ENCODE measurements at regions not wholly inside any gene's neighbourhood (a gene's known extent, or its start where the extent isn't known, plus 50 kb on each side); places are given as distances from the start of the nearest gene placed in this dataset.

DNA sequence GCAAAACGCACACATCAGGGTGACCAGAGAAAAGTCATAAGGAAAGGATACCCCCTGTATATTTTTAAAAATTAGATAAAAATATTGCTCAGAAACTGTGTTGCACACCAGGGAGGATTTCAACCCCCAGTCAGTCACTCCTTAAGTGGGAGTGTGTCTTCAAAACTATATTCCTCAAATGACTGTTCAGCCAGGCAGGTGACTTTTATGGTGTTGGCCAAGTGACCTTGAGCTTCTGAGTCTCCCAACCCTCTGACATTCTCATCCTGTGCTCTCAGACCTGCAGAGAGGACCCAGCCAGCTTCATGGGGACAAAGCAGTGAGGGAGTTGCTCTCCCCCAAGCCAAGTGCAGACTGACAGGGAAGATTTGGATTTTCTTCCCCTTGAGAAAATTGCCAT, 311.9 kb upstream of the JARID2 start:
- DNase-seq (ENCODE audit: low spot score): no peak
- in situ Hi-C loops (cut with MboI; ENCODE audit: low pct_unique_long_range_greater_than_20kb, low sequenced_read_pairs, unreplicated experiment): no loop called here
- TF ChIP-seq, protein P1, sequence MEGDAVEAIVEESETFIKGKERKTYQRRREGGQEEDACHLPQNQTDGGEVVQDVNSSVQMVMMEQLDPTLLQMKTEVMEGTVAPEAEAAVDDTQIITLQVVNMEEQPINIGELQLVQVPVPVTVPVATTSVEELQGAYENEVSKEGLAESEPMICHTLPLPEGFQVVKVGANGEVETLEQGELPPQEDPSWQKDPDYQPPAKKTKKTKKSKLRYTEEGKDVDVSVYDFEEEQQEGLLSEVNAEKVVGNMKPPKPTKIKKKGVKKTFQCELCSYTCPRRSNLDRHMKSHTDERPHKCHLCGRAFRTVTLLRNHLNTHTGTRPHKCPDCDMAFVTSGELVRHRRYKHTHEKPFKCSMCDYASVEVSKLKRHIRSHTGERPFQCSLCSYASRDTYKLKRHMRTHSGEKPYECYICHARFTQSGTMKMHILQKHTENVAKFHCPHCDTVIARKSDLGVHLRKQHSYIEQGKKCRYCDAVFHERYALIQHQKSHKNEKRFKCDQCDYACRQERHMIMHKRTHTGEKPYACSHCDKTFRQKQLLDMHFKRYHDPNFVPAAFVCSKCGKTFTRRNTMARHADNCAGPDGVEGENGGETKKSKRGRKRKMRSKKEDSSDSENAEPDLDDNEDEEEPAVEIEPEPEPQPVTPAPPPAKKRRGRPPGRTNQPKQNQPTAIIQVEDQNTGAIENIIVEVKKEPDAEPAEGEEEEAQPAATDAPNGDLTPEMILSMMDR (IDR thresholded peaks at IDR 0.05; ENCODE audit: extremely low read depth, insufficient read depth, missing control alignments): no peak

DNA sequence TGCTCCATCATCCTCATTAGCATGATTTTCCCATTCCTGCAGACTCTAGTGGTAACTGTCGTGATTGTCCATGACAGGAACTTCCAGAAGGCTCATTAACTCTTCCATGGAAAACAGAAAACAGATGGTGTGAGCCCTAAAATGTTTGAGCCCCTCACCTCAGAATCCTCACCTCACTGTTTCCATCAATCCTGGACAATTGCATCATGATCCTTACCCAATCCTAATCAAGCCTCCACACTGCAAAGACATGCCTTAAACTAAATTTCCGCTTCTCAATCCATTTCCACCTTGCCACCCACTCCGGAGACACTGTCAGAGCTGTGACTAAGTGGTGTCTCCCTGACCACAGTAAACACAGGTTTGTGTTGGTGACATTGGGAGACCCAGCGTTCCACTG, 311.0 kb upstream of the JARID2 start:
- no peak for DNase-seq (ENCODE audit: low spot score)
- TF ChIP-seq, protein P1 (IDR thresholded peaks at IDR 0.05; ENCODE audit: extremely low read depth, insufficient read depth, missing control alignments): no peak
- in situ Hi-C loops (cut with MboI; ENCODE audit: low pct_unique_long_range_greater_than_20kb, low sequenced_read_pairs, unreplicated experiment): no loop called here

DNA sequence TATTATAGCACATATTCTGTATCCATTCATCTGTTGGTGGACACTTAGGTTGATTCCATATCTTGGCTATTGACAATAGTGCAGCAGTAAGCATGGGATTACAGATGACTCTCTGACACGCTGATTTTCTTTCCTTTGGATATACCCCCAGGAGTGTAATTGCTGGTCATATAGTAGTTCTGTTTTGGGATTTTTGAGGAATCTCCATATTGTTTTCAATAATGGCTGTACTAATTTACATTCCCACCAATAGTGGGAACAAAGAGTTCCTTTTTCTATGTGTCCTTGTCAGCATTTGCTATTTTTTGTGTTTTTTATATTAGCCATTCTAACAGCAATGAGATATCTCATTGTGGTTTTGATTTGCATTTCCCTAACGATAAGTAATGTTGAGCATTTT, 309.0 kb upstream of the JARID2 start:
- no peak for DNase-seq (ENCODE audit: low spot score)
- TF ChIP-seq, protein P1 (IDR thresholded peaks at IDR 0.05; ENCODE audit: extremely low read depth, insufficient read depth, missing control alignments): no peak
- in situ Hi-C loops (cut with MboI; ENCODE audit: low pct_unique_long_range_greater_than_20kb, low sequenced_read_pairs, unreplicated experiment): no loop called here

DNA sequence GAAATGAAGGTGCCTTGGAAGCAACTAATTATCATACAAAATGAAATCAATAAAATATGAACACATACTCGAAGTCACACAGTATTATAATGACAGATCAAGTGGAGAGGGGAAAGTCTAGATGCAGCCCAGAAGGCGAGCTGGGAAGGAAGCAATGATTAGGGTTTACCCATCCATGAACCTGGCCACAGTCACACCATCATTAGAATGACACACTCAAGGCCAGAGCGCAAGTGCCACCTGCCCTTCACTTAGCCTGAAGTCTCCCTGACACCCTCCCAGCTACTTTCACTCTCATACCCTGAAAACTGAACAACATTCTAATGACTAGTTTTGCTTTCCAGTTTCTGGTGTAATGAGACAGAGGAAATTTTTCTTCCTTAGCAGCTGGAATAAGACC, 302.8 kb upstream of the JARID2 start:
- no peak for DNase-seq (ENCODE audit: low spot score)
- in situ Hi-C loops (cut with MboI; ENCODE audit: low pct_unique_long_range_greater_than_20kb, low sequenced_read_pairs, unreplicated experiment): no loop called here
- TF ChIP-seq, protein P1 (IDR thresholded peaks at IDR 0.05; ENCODE audit: extremely low read depth, insufficient read depth, missing control alignments): no peak

DNA sequence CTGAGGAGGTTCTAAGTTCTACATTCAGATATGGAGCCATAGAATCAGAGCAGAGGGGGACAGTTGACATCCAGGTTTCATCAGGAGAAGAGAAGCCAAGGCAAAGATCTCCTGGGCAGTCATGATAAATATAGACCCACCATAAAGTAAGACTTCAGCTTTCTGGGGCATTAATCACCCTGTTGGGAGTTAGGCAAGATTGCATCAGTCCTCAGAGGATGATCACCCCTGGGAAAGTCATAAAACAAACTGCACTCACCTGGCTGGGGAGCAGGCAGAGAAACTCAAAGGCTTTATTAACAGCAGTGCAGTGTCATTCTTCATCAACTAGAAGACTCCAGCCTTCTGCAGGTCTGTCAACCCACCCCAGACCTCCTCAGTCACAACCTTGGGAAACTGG, 301.3 kb upstream of the JARID2 start:
- TF ChIP-seq, protein P1 (IDR thresholded peaks at IDR 0.05; ENCODE audit: extremely low read depth, insufficient read depth, missing control alignments): no peak
- DNase-seq (ENCODE audit: low spot score): no peak
- in situ Hi-C loops (cut with MboI; ENCODE audit: low pct_unique_long_range_greater_than_20kb, low sequenced_read_pairs, unreplicated experiment): no loop called here

DNA sequence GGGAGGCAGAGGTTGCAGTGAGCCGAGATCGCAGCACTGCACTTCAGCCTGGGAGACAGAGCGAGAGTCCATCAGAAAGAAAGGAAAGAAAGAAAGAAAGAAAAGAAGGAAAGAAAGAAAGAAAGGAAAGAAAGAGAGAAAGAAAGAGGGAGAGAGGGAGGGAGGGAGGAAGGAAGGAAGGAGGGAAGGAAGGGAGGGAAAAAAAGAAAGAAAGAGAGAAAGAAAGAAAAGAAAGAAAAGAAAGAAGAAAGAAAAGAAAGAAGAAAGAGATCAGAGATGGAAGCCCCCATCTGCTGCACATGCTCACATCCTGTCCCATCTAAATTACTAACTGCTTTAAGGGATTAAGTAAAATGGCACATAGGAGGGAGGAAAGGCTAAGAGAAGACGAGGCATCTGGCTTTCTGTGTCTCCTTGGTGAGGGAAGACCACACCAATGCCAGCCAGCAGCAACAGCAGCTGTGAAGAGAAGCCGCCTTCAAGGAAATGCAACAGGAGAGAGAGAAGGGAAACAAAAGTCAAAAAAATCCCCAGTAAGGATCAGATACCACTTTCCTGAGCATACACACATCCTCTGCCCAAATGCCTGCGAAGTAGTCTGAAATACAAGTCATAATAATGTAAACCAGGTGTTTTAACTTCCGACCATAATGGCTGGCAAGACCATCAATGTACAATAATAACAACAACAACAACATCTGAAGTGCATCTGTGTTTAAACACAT, 300.2 kb upstream of the JARID2 start:
- no peak for DNase-seq (ENCODE audit: low spot score)
- in situ Hi-C loops (cut with MboI; ENCODE audit: low pct_unique_long_range_greater_than_20kb, low sequenced_read_pairs, unreplicated experiment): no loop called here
- TF ChIP-seq, protein P1 (IDR thresholded peaks at IDR 0.05; ENCODE audit: extremely low read depth, insufficient read depth, missing control alignments): no peak

Data from GM13977 (cell line).